ENCODE measurements at regions not wholly inside any gene's neighbourhood (a gene's known extent, or its start where the extent isn't known, plus 50 kb on each side); places are given as distances from the start of the nearest gene placed in this dataset.

- DNase-seq, result no peak
These were observed 86.7 kb upstream of the PRKAR2B start for GRCh38 chr7:106957766-106958165.

- DNase-seq, result no peak
These were observed 84.8 kb upstream of the PRKAR2B start for GRCh38 chr7:106959753-106960152.

- no peak for DNase-seq
These were observed 81.8 kb upstream of the PRKAR2B start for GRCh38 chr7:106962751-106963150.

- peak in 1 of 51 donors; percentile 42 for DNase-seq
These were observed 80.0 kb upstream of the PRKAR2B start for GRCh38 chr7:106964466-106964865.

- DNase-seq, result no peak
These were observed 79.4 kb upstream of the PRKAR2B start for GRCh38 chr7:106965108-106965507.

GRCh38 chr7:106966121-106966520, 78.4 kb upstream of the PRKAR2B start:
- no peak for DNase-seq

- DNase-seq, result no peak
These were observed 76.3 kb upstream of the PRKAR2B start for GRCh38 chr7:106968160-106968559.

GRCh38 chr7:106978425-106979420, 65.8 kb upstream of the PRKAR2B start:
- peak in 1 of 51 donors; percentile 42 for DNase-seq

- DNase-seq, result no peak
These were observed 64.8 kb upstream of the PRKAR2B start for GRCh38 chr7:106979551-106980357.

- DNase-seq, result no peak
These were observed 64.2 kb upstream of the PRKAR2B start for GRCh38 chr7:106980358-106980685.

GRCh38 chr7:106982415-106982814, 62.1 kb upstream of the PRKAR2B start:
- no peak for DNase-seq

- no peak for DNase-seq
These were observed 60.5 kb upstream of the PRKAR2B start for GRCh38 chr7:106984034-106984433.

GRCh38 chr7:106986450-106986977, 58.0 kb upstream of the PRKAR2B start:
- DNase-seq, result no peak

GRCh38 chr7:106987777-106988176, 56.7 kb upstream of the PRKAR2B start:
- DNase-seq, result no peak

GRCh38 chr7:106992511-106992910, 52.0 kb upstream of the PRKAR2B start:
- DNase-seq, result no peak
